ENCODE measurements at regions not wholly inside any gene's neighbourhood (a gene's known extent, or its start where the extent isn't known, plus 50 kb on each side); places are given as distances from the start of the nearest gene placed in this dataset.

DNA sequence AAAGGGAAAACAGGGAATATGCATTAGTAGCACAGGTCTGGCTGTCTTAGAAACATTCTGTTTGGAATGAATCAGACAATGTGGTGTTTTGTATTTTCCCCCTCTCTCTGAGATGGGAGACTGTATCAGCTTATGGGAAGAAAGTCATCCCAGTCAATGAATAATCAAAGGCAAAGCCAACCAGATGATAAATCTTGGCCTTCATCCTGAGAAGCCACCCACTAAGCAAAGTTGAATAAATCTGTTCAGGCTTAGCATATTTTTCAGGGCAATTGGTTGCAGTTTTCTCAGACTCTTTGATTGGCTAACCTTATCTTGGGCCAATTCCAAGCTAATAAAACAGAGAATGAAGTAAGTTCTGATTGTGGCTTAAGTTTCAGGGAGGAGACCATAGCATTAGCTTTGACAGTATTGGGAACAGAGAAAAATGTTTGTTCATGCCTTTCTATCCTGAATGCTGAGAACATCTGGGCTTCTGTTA is 63.6 kb upstream of the ARL8B start:
- TF ChIP-seq POLR2A (IDR thresholded peaks at IDR 0.05) (no peak), CTCF (IDR thresholded peaks at IDR 0.05 in 4 of 5, conservative IDR thresholded peaks at IDR 0.05 in 1 of 5) (no peak)

Data from gastrocnemius medialis (tissue), 4 donors.